M059J (cell line): ENCODE measurements at regions not wholly inside any gene's neighbourhood (a gene's known extent, or its start where the extent isn't known, plus 50 kb on each side); places are given as distances from the start of the nearest gene placed in this dataset.

ENCODE experiments used
- DNase-seq: peaks from one replicate; pipeline ENCODE4 v3.0.0-alpha.2; 2012; ENCODE audit warnings: low read depth

DNA sequence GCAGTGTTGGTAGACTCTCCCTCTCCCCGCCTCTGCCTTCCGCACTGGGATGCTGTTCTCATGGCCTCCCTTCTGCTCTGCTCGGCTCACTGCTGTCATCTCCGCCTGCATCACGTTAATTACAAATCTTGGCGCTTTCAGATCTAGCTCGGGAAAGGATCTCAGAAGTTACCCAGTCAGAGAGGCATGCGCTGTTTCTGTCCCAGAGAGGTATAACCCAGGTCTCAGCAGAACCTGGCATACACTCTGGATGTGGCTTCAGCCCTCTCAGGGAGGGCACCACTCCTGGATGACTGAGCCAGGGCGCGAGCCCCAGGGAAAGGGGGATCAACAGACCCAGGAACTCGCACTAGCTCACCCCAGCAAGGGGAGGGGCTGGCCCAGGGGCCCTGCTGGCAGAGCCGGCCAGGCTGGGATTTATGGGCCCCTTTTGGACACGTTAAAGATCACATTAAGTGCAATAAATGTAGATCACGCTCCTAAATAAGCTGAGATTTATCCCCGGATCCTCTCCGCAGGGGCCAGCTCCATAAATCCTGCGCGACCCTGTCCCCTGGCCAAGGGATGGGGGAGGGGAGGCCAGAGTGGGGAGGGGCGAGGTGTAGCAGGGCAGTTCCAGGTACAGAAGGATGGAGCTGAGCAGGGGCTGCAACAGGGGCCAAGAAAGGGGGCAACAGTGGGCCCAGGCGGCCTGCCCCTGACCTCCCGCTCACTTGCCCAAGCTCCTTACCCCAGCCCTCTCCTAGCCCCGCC, 101.3 kb upstream of the ZBTB40 start:
- DNase-seq = no peak

DNA sequence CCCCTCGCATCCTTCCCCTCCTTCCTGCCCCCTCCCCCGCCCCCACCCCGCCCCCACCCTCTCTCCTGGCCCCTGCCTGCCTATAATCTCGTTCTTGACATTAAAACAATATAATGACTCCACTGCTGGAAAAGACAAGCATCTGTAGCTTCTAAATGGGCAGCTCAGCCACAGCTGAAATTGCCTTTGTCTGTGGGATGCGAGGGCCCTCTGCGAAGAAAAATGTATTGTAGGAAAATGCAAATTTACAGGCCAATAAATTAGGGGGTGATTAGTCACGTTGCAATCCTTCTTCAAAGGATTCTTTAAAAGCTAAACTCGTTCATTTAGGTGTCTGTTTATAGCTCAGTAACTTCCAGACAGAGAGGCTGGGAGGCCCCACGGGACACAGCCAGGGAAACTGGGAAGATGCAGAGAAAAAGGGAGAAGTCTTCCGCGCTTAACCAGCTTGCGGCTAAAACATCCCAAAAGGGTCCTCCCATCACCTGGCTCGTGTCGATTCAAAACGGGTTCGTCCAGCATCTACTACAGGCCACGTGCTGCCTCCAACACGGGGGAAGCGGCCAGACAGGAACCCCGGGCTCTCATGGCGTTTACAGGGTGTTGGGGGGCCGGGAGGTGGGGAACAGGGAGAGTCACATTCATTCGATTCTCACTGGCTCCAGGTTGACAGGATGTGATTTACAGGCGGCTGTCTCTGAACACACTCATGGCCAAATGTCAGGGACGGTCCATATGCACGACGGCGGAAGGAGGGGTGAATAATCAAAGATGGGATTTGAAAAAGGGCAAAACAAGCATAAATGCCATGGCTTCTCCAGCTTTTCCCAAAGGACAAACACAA, 100.5 kb upstream of the ZBTB40 start:
- no peak for DNase-seq

DNA sequence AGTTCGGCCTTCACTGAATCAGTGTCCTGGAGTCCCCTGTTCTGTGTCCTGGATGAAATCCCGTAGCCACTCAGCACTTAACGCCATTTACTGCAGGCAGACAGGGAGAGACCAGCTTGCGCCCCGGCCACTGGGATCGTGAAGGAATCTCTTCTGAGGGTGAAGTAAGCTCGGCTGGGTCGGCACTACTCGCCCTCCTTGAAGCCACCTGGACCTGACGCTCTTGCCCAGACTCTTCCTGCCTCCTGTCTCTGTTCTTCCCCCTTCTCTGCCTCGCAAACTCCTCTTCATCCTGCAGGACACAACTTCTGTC, 99.9 kb upstream of the ZBTB40 start:
- DNase-seq = no peak

DNA sequence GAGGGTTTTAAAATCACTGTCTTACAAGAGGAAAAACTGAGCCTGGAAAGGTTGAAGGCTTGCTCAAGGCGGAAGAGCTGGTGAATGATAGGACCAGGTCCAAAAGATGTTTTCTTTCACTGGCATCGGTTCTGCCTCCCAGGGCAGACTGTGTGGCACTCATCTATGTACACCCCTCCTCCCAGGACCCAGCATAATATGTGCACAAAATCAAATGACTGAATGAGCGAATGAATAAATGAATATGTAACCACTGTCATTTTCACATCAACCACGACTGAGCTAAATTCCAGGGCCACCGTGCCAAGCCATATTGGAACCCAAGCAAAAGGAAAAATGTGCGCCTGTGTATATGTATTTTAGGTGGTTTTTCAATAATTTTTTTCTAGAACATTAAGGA, 99.3 kb upstream of the ZBTB40 start:
- no peak for DNase-seq

DNA sequence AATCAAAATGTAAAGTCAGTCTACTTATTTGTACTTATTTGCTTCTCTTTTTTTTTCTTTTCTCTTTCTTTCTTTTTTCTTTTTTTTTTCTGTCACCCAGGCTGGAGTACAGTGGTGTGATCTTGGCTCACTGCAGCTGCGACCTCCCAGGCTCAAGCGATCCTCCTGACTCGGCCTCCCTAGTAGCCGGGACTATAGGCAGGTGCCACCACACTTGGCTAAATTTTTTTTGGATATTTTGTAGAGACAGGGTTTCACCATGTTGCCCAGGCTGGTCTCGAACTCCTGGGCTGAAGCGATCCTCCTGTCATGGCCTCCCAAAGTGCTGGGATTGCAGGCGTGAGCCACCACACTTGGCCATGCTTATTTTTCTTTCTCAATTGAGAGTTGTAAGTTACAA, 98.8 kb upstream of the ZBTB40 start:
- no peak for DNase-seq

DNA sequence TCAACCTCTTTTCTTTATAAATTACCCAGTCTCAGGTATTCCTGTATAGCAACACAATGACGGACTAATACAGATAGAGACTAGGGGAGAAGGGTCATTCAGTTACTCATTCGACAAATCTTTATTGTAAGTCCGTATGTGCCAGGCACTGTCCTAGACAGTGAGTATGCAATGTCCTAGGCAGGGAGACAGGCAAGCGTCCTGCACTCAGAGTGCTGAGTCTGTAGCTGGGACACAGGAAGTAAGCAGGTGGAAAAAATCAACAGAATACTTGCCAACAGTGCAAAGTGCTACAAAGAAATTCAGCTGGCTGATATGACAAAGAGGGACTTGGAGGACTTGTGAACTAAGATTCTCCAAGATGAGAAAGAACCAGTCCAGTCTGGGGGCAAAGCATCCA, 92.2 kb upstream of the ZBTB40 start:
- no peak for DNase-seq

DNA sequence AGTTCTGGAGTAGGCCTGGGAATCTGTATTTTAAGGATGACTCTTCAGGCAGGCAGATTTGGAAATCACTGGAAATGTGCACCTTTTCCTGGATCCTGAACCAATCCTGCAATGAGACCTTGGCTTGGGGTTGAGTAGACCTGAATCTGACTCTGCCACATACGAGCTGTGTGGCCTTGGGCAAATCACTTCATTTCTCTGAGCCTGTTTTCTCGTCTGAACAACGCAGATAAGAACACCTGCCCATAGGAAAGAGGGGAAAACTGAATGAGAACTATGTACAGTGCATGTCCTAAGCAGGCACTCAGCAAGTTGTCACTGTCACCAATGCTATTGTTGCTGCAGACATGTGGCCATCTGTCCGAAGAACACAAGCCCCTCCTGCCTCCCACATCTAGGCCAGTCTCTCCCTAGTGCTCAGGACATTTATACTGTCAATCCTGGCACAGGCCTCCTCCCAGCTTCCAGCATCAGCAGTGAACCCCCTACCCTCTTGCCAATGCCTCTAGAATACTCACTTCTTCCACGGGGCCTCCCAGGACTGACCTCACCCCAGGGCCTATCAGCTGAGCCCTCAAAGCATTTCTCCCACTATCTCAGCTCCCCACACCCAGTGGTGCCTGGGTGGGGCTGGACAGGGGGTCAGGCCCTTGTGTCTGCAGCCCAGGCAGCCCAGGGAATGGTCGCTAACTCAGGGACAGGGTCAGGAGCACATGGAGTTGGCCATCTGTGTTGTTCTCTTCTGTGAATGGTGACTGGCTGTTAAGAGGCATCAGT, 88.8 kb upstream of the ZBTB40 start:
- no peak for DNase-seq

DNA sequence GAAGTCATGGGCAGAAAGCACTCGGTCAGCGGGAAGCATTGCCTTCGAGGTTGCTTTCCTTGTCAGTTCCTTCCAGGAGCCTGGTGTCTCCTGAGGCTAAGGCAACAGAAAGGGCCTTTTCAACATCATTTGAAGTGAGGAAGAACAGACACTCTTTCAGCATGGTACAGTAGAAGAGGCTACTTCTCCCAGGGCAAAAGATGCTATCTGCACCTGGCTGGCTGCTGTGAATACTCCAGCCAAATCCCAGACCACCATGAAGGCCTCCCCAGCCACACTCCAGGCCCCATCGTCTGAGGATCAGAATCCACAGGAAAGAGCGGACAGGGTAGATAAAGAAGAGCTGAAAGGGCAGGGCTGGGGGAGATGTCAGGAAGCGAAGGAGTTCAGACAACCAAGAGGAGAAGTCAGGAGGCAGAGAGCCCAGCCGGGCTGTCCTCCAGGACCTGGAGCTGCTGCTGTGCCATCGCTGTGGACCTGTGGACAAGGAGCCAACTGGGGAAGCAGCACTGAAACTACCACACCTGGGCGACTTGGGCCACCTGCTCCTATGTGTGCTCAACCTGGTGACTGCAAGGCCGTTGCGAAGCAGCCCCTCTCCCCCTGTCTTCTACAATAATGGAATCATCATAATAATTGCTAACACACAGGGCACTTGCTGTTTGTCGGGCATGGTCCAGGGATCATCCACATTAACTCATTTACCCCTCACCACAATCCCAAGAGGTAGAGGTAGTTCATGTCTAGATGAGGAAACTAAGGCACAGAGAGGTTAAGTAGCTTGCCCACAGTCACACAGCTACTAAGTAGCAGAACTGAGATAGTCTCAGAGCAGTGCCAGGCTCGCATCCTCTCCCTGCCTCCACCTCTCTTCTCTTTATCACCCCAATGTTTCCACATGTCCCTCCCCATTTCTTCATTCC, 88.0 kb upstream of the ZBTB40 start:
- DNase-seq = no peak

DNA sequence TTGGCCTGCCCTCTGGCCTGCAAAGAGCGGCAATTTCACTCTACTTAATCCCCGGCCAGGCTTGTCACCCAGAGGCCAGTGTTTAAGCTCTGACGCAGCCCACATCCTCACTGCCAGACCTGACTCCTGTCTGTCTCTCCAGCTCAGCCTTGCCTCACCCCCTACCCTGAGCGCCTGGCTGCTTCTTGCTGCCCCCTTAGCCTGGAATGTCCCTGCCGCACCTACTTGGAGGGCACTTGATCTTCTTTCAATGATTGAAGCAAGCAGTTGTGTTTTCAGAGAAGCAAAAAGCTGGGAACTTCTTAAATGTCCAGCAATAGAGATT, 87.4 kb upstream of the ZBTB40 start:
- no peak for DNase-seq

DNA sequence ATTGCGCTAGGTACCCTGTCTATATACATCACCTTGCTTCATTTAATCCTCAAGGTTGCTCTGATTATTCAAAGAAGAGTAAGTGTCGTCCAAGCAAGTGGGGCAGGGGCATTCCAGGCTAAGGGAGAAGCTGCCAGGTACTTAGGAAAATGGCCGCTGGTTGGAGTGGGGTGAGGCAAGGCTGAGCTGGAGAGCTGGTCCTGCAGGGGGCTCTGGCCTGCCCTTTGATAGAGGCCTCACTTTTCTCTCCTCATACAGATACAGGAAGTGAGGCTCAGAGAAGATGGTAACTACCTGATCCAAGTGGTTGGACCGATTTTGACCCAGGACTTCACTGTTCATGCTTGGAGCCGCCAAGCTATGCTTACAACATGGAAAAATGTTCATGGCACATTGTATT, 86.9 kb upstream of the ZBTB40 start:
- no peak for DNase-seq

DNA sequence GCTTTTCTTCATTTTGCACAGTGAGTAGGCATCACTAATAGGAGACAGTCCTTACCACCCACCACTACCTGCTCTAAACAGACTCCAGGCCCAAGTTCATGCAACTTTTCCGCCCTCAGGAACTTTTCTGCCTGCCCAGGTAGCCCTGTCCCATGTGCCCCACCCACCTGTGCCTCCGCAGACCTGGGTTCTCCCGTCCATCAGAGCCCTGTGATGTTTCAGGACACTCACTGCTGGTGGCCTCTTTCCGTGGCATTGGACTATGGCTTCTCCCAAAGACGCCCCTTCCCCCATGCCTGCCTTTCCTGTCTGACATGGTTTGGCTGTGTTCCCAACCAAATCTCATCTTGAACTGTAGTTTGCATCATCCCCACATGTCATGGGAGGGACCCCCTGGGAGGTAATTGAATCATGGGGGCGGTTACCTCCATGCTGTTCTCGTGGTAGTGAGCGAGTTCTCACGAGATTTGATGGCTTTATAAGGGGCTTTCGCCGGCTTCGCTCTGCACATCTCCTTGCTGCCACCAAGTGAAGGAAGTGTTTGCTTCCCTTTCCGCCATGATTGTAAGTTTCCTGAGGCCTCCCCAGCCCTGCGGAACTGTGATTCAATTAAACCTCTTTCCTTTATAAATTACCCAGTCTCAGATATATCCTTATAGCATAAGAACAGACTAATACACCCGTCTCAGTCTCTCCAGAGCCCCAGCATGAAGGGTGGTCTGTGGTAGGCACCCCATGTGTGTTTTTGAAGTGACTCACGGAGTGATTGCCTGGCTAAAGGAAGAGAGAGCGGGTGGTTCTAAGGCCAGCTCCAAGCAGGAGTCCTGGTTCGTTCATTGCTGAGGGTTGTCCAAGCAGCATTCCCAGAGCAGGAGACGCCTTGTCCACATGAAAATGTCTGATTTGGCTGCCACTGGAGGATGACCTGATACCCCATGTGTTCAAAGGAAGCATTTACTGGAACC, 86.0 kb upstream of the ZBTB40 start:
- DNase-seq = peak; percentile 22

DNA sequence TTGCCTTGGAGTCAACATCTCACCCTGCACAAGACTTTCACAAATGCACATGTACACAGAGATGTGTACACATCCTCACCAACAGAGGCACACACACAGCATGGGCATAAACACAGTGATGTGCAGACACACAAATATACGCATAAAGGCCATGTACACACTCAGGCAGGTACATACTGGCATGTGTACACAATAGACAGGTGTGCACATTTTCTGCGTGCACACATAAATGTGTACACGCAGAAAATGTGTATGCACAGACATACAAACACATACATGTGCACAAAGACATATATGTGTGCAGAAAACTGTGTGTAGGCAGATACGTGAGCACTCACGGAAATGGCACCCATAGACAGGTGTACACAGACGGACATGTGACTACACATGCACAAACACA, 85.3 kb upstream of the ZBTB40 start:
- DNase-seq = no peak

DNA sequence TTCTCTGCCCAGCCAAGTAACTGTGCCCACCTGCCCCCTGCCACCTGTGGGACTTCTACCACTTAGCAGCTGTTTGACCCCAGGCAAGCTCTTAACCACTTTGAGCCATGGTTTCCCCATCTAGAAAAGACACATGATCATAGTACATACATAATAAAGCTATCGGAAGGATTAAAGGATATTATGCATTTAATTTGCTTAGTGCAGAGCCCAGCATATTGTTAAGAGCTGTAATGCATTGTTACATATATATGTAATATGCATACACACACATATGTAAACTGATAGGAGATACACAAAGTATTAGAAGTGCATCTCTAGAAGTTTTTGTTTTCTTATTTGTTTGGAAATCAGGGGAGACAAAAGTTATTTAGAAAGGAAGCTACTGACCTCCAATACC, 83.5 kb upstream of the ZBTB40 start:
- no peak for DNase-seq

DNA sequence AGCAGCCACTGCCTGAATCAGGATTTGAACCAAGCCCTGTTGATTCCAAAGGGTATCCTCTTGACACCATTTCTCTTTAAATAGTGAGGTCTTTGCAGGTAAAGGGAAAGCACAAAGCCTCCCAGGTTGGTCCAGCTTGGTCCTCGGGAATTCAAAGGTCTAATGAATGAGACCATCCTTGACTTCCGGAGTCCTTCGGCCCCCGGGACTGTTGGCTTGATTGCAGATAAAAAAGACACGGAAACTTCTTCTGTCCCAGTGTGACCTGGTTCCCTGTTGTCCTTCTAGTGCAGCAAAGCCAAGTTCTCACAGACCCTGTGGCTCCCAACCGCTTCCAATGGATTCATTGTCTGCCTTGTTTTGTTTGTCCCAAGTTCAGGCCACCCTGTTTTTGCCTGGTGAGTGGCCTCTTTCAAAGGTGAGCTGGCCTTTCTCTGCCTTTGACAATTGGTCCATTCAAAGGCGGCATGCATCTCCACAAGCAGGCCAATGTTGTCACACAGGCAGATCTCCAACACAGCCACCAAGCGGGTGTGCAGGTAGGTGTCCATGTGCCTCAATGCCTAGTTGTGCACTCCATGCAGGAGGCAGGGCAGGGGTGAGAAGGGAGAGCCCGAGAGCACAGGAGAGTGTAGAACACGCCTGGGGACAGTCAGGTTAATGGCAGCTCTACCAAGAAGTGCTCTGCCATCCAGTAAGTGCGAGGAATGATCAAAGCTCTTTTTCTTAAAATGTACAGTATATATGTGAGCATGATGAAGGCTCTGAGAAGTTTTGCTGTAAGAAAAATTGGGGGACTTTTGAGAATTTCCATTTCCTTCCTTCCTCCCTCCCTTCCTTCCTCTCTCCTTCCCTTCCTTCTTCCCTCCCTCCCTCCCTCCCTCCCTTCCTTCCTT, 82.1 kb upstream of the ZBTB40 start:
- DNase-seq = no peak

DNA sequence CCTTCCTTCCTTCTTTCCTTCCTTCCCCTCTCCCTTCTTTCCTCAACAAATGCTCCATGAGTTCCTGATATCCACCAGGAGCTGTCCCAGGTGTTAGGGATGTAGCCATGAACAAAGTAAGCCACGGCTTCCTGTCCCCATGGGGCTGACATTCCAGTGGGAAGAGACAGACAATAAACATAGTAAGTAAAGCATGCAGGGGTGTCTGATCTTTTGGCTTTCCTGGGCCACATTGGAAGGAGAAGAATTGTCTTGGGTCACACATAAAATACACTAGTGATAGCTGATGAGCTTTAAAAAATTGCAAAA, 81.5 kb upstream of the ZBTB40 start:
- no peak for DNase-seq

DNA sequence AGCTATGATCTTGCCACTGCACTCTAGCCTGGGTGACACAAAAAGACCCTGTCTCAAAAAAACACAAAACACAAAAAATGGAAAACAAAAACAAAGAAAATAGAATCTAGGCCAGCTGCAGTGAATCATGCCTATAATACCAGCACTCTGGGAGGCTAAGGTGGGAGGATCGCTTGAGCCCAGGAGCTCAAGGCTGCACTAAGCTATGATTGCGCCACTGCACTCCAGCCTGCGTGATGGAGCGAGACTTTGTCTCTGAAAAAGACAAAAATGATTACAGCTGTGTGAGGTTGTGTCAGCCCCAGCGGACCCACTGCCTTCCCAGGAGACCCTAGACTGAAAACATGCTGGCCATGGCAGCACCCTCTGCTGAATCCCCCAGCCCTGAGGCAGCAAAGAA, 80.2 kb upstream of the ZBTB40 start:
- DNase-seq = no peak

DNA sequence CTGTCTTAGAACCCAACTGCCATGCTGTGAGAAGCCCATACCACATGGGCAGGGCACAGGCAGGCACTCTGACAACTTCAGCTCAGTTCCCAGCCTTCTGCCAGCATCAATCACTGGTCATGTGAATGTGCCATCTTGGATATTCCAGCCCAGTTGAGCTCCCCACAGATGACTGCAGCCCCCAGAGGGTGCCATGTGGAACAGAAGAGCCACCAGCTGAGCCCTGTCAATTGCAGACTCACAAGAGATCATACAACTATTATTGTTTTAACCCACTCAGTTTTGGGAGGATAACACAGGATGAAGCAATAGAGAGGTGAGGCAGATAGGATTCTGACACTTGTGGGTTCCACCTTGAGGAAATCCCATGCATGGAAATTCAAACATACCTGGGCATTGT, 78.4 kb upstream of the ZBTB40 start:
- no peak for DNase-seq

DNA sequence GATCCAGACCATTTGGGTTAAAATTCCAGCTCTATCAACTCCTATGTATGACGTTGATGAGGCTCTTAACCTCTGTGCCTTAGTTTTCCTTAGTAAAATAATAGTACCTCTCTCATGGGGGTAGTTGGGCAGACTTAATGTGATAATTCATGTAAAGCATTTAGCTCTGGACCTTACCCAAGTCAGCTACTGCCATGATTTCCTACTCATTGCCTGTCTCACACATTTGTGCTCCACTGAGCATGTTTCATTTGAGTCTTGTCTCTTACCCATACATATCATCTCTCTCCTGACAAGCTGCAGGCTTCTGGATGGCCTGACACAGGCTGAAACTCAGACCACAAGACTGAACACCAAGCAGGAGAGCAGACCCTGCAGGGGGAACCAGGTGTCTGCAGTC, 77.7 kb upstream of the ZBTB40 start:
- no peak for DNase-seq

DNA sequence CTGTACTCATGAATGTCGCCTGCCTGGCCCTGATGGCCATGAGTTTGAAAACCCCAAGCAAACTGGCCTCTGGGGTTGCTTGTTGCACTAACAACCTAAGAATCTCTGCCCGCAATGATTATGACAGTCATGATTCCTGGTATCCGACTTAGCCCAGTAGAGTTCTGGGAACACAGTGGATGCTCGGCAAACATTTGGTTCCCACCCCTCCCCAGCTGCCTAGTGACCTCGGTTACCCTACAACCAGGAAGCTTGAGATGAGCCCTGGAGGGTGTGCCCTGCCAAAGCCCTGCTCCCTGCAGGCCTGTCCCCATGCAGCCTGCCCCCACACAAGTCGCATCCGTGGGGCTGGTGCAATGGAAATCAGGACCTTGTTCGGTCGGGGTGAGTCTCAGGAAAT, 76.0 kb upstream of the ZBTB40 start:
- DNase-seq = no peak

DNA sequence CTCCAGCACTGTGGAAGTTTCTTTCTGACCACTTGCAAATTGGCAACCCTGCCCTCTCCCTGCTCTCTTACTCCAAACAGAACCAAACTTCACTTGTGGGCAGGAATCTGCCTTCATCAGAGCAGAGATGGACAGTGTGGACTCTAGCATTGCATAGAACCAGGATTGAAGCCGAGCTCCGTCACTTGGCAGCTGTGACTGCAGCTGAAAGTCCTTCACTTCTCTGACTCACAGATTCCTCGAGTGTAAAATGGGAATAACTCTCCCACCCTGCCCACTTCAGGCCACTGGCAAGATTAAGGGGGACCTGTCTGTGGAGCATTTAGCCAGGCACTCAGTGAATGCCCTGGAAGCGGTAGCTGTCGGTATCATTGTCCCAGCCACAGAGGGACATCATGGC, 75.7 kb upstream of the ZBTB40 start:
- DNase-seq = no peak
